ENCODE measurements at regions not wholly inside any gene's neighbourhood (a gene's known extent, or its start where the extent isn't known, plus 50 kb on each side); places are given as distances from the start of the nearest gene placed in this dataset.

DNA sequence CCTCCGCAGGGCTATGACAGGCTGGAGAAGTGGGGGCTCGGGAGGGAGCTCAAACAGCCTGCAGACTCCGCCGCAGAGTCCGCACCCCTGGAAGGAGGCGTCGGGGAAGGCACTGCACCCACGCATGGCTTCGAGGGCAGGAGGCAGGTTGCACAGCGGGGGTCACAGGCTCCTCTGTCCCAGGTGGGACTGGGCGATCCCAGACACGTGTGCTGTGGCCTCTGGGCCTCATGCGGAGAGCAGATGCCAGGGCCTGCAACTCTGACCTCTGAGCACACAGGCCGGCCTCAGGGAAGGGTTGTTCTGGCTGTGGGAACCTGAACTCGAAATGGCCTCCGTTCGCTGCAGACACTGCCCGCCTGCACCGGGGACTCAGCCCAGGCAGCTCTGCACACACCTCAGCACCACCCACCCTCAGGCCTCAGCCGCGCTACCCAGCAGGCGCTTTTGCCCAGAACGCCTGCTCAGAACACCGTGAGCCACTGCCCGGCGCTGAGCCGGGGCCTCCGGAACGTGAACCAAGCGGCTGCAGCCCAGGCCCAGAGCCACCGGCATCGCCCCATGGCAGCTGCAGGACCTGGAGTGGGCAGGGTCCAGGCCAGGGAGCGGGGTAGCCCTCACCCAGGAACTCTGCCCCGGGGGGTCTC is 71.8 kb upstream of the ADGRA1 start:
- TF ChIP-seq, protein P1, sequence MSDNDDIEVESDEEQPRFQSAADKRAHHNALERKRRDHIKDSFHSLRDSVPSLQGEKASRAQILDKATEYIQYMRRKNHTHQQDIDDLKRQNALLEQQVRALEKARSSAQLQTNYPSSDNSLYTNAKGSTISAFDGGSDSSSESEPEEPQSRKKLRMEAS (IDR thresholded peaks at IDR 0.05): no peak
- TF ChIP-seq YY1 (IDR thresholded peaks at IDR 0.05): no peak
- TF ChIP-seq JUND (IDR thresholded peaks at IDR 0.05): no peak
- no peak for TF ChIP-seq FOXA2 (IDR thresholded peaks at IDR 0.05)
- TF ChIP-seq, protein P2, sequence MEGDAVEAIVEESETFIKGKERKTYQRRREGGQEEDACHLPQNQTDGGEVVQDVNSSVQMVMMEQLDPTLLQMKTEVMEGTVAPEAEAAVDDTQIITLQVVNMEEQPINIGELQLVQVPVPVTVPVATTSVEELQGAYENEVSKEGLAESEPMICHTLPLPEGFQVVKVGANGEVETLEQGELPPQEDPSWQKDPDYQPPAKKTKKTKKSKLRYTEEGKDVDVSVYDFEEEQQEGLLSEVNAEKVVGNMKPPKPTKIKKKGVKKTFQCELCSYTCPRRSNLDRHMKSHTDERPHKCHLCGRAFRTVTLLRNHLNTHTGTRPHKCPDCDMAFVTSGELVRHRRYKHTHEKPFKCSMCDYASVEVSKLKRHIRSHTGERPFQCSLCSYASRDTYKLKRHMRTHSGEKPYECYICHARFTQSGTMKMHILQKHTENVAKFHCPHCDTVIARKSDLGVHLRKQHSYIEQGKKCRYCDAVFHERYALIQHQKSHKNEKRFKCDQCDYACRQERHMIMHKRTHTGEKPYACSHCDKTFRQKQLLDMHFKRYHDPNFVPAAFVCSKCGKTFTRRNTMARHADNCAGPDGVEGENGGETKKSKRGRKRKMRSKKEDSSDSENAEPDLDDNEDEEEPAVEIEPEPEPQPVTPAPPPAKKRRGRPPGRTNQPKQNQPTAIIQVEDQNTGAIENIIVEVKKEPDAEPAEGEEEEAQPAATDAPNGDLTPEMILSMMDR (IDR thresholded peaks at IDR 0.05; ENCODE audit: low read depth, low read length, missing input control): no peak
- TF ChIP-seq, protein P3, sequence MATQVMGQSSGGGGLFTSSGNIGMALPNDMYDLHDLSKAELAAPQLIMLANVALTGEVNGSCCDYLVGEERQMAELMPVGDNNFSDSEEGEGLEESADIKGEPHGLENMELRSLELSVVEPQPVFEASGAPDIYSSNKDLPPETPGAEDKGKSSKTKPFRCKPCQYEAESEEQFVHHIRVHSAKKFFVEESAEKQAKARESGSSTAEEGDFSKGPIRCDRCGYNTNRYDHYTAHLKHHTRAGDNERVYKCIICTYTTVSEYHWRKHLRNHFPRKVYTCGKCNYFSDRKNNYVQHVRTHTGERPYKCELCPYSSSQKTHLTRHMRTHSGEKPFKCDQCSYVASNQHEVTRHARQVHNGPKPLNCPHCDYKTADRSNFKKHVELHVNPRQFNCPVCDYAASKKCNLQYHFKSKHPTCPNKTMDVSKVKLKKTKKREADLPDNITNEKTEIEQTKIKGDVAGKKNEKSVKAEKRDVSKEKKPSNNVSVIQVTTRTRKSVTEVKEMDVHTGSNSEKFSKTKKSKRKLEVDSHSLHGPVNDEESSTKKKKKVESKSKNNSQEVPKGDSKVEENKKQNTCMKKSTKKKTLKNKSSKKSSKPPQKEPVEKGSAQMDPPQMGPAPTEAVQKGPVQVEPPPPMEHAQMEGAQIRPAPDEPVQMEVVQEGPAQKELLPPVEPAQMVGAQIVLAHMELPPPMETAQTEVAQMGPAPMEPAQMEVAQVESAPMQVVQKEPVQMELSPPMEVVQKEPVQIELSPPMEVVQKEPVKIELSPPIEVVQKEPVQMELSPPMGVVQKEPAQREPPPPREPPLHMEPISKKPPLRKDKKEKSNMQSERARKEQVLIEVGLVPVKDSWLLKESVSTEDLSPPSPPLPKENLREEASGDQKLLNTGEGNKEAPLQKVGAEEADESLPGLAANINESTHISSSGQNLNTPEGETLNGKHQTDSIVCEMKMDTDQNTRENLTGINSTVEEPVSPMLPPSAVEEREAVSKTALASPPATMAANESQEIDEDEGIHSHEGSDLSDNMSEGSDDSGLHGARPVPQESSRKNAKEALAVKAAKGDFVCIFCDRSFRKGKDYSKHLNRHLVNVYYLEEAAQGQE (IDR thresholded peaks at IDR 0.05): no peak
- TF ChIP-seq RAD21 (IDR thresholded peaks at IDR 0.05): no peak
- TF ChIP-seq, protein P4, sequence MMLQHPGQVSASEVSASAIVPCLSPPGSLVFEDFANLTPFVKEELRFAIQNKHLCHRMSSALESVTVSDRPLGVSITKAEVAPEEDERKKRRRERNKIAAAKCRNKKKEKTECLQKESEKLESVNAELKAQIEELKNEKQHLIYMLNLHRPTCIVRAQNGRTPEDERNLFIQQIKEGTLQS (IDR thresholded peaks at IDR 0.05): no peak
- no peak for TF ChIP-seq GABPA (IDR thresholded peaks at IDR 0.05 in 1 of 2, conservative IDR thresholded peaks at IDR 0.05 in 1 of 2)
- TF ChIP-seq TAF1 (conservative IDR thresholded peaks at IDR 0.05): no peak
- no peak for TF ChIP-seq SP1 (IDR thresholded peaks at IDR 0.05)
- TF ChIP-seq EGR1 (IDR thresholded peaks at IDR 0.05; ENCODE audit: low read depth in 2 of 2): no peak
